ENCODE measurements at regions not wholly inside any gene's neighbourhood (a gene's known extent, or its start where the extent isn't known, plus 50 kb on each side); places are given as distances from the start of the nearest gene placed in this dataset.

GRCh38 chr10:26621243-26621888 lies 76.1 kb upstream of the PDSS1 start:
- DNase-seq (ENCODE audit: extremely low spot score): no peak
- ChIA-PET POLR2A (no interaction called here), CTCF (interaction anchor here (1.7 kb wide), 1 partner anchor 105 kb away, joined by 4 read pairs; no protein-coding TSS in a partner anchor)
- TF ChIP-seq, protein P1, sequence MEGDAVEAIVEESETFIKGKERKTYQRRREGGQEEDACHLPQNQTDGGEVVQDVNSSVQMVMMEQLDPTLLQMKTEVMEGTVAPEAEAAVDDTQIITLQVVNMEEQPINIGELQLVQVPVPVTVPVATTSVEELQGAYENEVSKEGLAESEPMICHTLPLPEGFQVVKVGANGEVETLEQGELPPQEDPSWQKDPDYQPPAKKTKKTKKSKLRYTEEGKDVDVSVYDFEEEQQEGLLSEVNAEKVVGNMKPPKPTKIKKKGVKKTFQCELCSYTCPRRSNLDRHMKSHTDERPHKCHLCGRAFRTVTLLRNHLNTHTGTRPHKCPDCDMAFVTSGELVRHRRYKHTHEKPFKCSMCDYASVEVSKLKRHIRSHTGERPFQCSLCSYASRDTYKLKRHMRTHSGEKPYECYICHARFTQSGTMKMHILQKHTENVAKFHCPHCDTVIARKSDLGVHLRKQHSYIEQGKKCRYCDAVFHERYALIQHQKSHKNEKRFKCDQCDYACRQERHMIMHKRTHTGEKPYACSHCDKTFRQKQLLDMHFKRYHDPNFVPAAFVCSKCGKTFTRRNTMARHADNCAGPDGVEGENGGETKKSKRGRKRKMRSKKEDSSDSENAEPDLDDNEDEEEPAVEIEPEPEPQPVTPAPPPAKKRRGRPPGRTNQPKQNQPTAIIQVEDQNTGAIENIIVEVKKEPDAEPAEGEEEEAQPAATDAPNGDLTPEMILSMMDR (IDR thresholded peaks at IDR 0.05; ENCODE audit: control extremely low read depth, extremely low read depth, low read depth, missing control alignments): no peak

- ChIA-PET CTCF (interaction anchor here (1.7 kb wide), 1 partner anchor 104 kb away, joined by 4 read pairs; no protein-coding TSS in a partner anchor), POLR2A (no interaction called here)
- peak; percentile 57 for DNase-seq (ENCODE audit: extremely low spot score)
- TF ChIP-seq, protein P1 (IDR thresholded peaks at IDR 0.05; ENCODE audit: control extremely low read depth, extremely low read depth, low read depth, missing control alignments): no peak
Measured at GRCh38 chr10:26621889-26622711, 75.4 kb upstream of the PDSS1 start.

- TF ChIP-seq, protein P1 (IDR thresholded peaks at IDR 0.05; ENCODE audit: control extremely low read depth, extremely low read depth, low read depth, missing control alignments): no peak
- ChIA-PET CTCF (no interaction called here), POLR2A (no interaction called here)
- DNase-seq (ENCODE audit: extremely low spot score): no peak
Measured at GRCh38 chr10:26622891-26623290, 74.6 kb upstream of the PDSS1 start.

GRCh38 chr10:26624006-26624405 lies 73.5 kb upstream of the PDSS1 start:
- no peak for DNase-seq (ENCODE audit: extremely low spot score)
- ChIA-PET POLR2A (no interaction called here), CTCF (interaction anchor here (1.6 kb wide), 1 partner anchor 693 kb away, joined by 3 read pairs; no protein-coding TSS in a partner anchor)
- TF ChIP-seq, protein P1 (IDR thresholded peaks at IDR 0.05; ENCODE audit: control extremely low read depth, extremely low read depth, low read depth, missing control alignments): no peak

- POLR2A ChIA-PET: no interaction called here
Measured at GRCh38 chr10:26626066-26626465, 71.4 kb upstream of the PDSS1 start.

GRCh38 chr10:26627324-26627723 lies 70.2 kb upstream of the PDSS1 start:
- POLR2A ChIA-PET: no interaction called here
- TF ChIP-seq, protein P1 (IDR thresholded peaks at IDR 0.05; ENCODE audit: control extremely low read depth, extremely low read depth, low read depth, missing control alignments): no peak
- CTCF ChIA-PET: interaction anchor here (1.7 kb wide), 1 partner anchor 55 kb away, joined by 3 read pairs; no protein-coding TSS in a partner anchor
- DNase-seq (ENCODE audit: extremely low spot score): no peak

More at GRCh38 chr10:26626066-26626465, 71.4 kb upstream of the PDSS1 start:
- no peak for DNase-seq (ENCODE audit: extremely low spot score)
- CTCF ChIA-PET: no interaction called here
- TF ChIP-seq, protein P1 (IDR thresholded peaks at IDR 0.05; ENCODE audit: control extremely low read depth, extremely low read depth, low read depth, missing control alignments): no peak
